Spleen (tissue), 11 donors: ENCODE measurements at regions not wholly inside any gene's neighbourhood (a gene's known extent, or its start where the extent isn't known, plus 50 kb on each side); places are given as distances from the start of the nearest gene placed in this dataset.

ENCODE experiments used
- DNase-seq: peaks from one replicate; pipeline ENCODE4 v3.0.0-alpha.2; 2020
- H3K27ac ChIP-seq, 8 donors: fragments of 200-600 bp; sonication (generic) in 7 of 8; 1 replicate in 4 of 8; 2 replicates in 4 of 8; pipeline versions ENCODE4 v1.5.0 to v1.8.0; 2016 to 2021; ENCODE audit warnings: inconsistent platforms in 4 of 8, mild to moderate bottlenecking in 4 of 8, moderate library complexity in 1 of 8
- H3K27me3 ChIP-seq, 7 donors: fragments of 200-600 bp; sonication (generic) in 6 of 7; replicated peaks in 1 of 7; 1 replicate in 4 of 7; 2 replicates in 3 of 7; pipeline versions ENCODE4 v1.5.0 to v1.8.0; 2016 to 2021; ENCODE audit warnings: inconsistent platforms in 3 of 7, mild to moderate bottlenecking in 1 of 7
- H3K36me3 ChIP-seq, 6 donors: fragments of 200-600 bp; sonication (generic) in 5 of 6; 1 replicate in 4 of 6; 2 replicates in 2 of 6; pipeline versions ENCODE4 v1.5.0 to v1.8.0; 2016 to 2021; ENCODE audit warnings: inconsistent platforms in 2 of 6
- H3K4me1 ChIP-seq, 6 donors: fragments of 200-600 bp; sonication (generic) in 5 of 6; 1 replicate in 3 of 6; 2 replicates in 3 of 6; pipeline versions ENCODE4 v1.5.0 to v1.8.0; 2016 to 2021; ENCODE audit warnings: inconsistent platforms in 3 of 6
- H3K4me3 ChIP-seq, 8 donors: fragments of 200-600 bp; sonication (generic) in 7 of 8; 1 replicate in 4 of 8; 2 replicates in 4 of 8; pipeline versions ENCODE4 v1.5.0 to v1.8.0; 2016 to 2021; ENCODE audit warnings: inconsistent platforms in 4 of 8, mild to moderate bottlenecking in 4 of 8, moderate library complexity in 2 of 8
- H3K9me3 ChIP-seq, 8 donors: fragments of 200-600 bp; sonication (generic) in 7 of 8; 1 replicate in 4 of 8; 2 replicates in 4 of 8; pipeline versions ENCODE4 v1.5.0 to v1.8.0; 2016 to 2021; ENCODE audit warnings: inconsistent platforms in 4 of 8
- POLR2A ChIP-seq, 3 donors: fragments of 450-650 bp; IDR thresholded peaks; one replicate each; pipeline ENCODE4 v1.5.1; 2017; ENCODE audit warnings: antibody characterized with exemption in 3 of 3, mild to moderate bottlenecking in 1 of 3
- POLR2AphosphoS5 ChIP-seq, 3 donors: sonication (generic); formaldehyde crosslinking; IDR thresholded peaks; one replicate each; pipeline ENCODE4 v1.5.1; 2017; ENCODE audit warnings: antibody characterized with exemption in 3 of 3
- WGBS, 5 donors: extraction: QIAGEN DNeasy Blood & Tissue Kit in 3 of 5; methylation state at CpG; one replicate each; pipeline versions ENCODE4 v1.1.5 to v1.1.7; 2013 to 2018; 5-methylcytosine and 5-hydroxymethylcytosine counted together
- intact Hi-C: fragments of 100-400 bp; cut with DNase I; formaldehyde crosslinking; loops from one replicate; pipeline ENCODE4 v1.15.0; 2023; ENCODE audit warnings: low total_unique reads
- TF ChIP-seq, protein P1 (sequence below), 11 experiments: fragments of 200-600 bp in 7 of 11; fragments of 450-650 bp in 4 of 11; sonication (generic) in 4 of 11; IDR thresholded peaks in 8 of 11; conservative IDR thresholded peaks in 3 of 11; 1 replicate in 7 of 11; 2 replicates in 4 of 11; pipeline versions ENCODE4 v1.4.0 to v1.8.0; 2016 to 2021; ENCODE audit warnings: antibody characterized with exemption in 11 of 11, inconsistent platforms in 4 of 11, mild to moderate bottlenecking in 1 of 11
- donor health status: healthy with polysubstance abuse.
- donor health status: DM: no; HTN: no; CAD: no; lungs with moderate emphysema.
- donor health status: DM: no; HTN: no; CAD: no.
- donor health status: Bipolar disorder and iron deficiency.
- donor health status: healthy.
- donor health status: DM: no; HTN: no; CAD: no.
- donor health status: DM: yes; HTN: yes; CAD: no.

DNA sequence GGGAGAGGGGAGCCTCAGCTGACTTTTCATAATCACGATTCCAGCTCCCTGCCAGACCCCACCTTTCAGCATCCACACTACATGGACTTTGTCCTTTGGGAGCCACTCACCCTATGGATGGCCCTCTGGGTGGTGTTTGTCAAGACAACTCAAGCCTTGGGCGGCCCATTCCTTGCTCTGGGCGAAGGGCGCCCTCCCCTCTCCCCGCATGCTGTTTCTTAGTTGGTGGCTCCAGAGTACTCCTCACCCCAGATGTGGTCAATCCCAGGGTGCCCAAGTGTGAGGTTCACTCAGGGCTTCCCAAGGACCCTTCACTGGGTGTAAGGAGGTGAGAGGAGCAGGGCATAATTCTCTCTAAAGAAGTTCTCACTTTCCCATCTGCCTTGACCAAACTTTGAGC lies 710.0 kb downstream of the QKI start:
- Histone ChIP-seq H3K27ac (no peak overlapping the region), H3K4me3 (no peak overlapping the region), H3K36me3 (no peaks in the 10 kb centered on the region), H3K27me3 (no peaks in the 10 kb centered on the region), H3K9me3 (no peaks in the 10 kb centered on the region), H3K4me1 (no peaks in the 10 kb centered on the region)
- 90 to 99% (median 93%) methylated on average over 5 of the region's 5 CpGs for WGBS, 5 donors
- intact Hi-C loops = no loop called here
- peak; percentile 49 for DNase-seq
- TF ChIP-seq, protein P1, sequence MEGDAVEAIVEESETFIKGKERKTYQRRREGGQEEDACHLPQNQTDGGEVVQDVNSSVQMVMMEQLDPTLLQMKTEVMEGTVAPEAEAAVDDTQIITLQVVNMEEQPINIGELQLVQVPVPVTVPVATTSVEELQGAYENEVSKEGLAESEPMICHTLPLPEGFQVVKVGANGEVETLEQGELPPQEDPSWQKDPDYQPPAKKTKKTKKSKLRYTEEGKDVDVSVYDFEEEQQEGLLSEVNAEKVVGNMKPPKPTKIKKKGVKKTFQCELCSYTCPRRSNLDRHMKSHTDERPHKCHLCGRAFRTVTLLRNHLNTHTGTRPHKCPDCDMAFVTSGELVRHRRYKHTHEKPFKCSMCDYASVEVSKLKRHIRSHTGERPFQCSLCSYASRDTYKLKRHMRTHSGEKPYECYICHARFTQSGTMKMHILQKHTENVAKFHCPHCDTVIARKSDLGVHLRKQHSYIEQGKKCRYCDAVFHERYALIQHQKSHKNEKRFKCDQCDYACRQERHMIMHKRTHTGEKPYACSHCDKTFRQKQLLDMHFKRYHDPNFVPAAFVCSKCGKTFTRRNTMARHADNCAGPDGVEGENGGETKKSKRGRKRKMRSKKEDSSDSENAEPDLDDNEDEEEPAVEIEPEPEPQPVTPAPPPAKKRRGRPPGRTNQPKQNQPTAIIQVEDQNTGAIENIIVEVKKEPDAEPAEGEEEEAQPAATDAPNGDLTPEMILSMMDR (IDR thresholded peaks at IDR 0.05 in 8 of 11, conservative IDR thresholded peaks at IDR 0.05 in 3 of 11) = no peak
- TF ChIP-seq POLR2A (IDR thresholded peaks at IDR 0.05) = no peak
- no peak for TF ChIP-seq POLR2AphosphoS5 (IDR thresholded peaks at IDR 0.05)

DNA sequence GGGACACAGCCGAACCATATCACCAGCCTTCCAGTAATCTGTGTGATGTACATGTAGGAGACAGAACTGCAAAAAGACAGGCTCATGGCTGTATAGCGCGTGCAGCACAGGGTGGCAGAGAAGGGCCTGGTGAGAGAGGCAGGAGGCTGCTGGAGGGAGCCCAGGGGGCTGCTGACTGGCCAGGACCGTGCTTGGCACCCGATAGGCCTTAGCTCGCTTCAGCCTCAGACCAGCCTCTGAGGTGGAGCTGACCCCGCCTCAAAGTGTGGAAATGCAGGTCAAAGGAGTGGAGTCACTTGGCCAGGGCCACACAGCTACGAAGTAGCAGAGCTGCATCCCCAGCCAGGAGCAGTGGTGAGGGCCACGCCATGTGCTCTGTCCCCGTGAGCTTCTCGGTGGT lies 707.6 kb downstream of the QKI start:
- peak; percentile 44 for DNase-seq
- no peaks in the 10 kb centered on the region for H3K36me3 ChIP-seq
- TF ChIP-seq, protein P1 (IDR thresholded peaks at IDR 0.05 in 8 of 11, conservative IDR thresholded peaks at IDR 0.05 in 3 of 11) = no peak
- no peak for TF ChIP-seq POLR2A (IDR thresholded peaks at IDR 0.05)
- WGBS, 5 donors = 84 to 90% (median 90%) methylated on average over 10 to 11 of the region's 11 CpGs
- no peaks in the 10 kb centered on the region for H3K9me3 ChIP-seq
- H3K27me3 ChIP-seq = no peaks in the 10 kb centered on the region
- no peak overlapping the region for H3K4me3 ChIP-seq
- intact Hi-C loops = no loop called here
- no peaks in the 10 kb centered on the region for H3K4me1 ChIP-seq
- H3K27ac ChIP-seq = no peak overlapping the region

DNA sequence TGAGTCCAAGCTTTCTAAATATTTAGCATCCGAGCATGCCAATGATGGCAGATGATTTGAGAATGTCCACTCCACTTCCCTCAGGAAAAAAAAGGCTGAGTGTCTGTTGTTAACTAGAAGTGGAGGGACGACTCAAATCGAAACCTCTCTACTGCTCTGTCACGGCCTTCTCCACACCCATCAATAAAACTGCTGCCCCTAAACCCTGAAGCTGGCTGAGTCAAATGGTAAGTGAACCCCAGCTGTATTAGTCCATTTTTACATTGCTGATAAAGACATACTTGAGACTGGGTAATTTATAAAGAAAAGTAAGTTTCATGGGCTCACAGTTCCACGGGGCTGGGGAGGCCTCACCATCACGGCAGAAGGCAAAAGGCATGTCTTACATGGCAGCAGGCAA lies 707.0 kb downstream of the QKI start:
- intact Hi-C loops = no loop called here
- Histone ChIP-seq H3K4me1 (no peaks in the 10 kb centered on the region), H3K27me3 (no peaks in the 10 kb centered on the region), H3K27ac (no peak overlapping the region), H3K9me3 (no peaks in the 10 kb centered on the region), H3K36me3 (no peaks in the 10 kb centered on the region), H3K4me3 (no peak overlapping the region)
- 80 to 88% (median 82%) methylated on average over 6 of the region's 6 CpGs for WGBS, 5 donors
- TF ChIP-seq POLR2AphosphoS5 (IDR thresholded peaks at IDR 0.05) = no peak
- TF ChIP-seq, protein P1 (IDR thresholded peaks at IDR 0.05 in 8 of 11, conservative IDR thresholded peaks at IDR 0.05 in 3 of 11) = no peak
- TF ChIP-seq POLR2A (IDR thresholded peaks at IDR 0.05) = no peak
- no peak for DNase-seq

DNA sequence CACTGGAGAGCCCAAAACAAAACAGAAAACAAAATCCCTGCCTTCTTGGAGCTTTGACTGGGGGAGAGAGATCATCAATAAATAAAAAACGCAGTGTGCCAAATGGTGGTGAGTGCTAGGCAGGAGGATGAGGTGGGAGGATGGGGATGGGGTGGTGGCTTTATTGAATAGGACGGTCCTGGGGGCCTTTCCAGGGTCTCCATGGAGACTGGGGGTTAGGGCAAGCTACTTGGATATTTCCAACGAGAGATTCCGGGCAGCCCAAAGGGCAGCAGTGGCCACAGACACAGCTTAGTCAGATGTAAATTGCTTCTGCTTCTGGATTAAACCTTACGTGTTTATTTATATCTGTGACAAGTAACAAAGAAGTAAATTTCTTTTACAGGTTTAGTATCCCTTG lies 700.1 kb downstream of the QKI start:
- no peaks in the 10 kb centered on the region for H3K9me3 ChIP-seq
- H3K27me3 ChIP-seq = peaks cover 0 to 16% (median 0%) of the 10 kb centered on the region in 7 donors
- H3K36me3 ChIP-seq = no peaks in the 10 kb centered on the region
- no peak overlapping the region for H3K4me3 ChIP-seq
- no peak overlapping the region for H3K27ac ChIP-seq
- TF ChIP-seq POLR2AphosphoS5 (IDR thresholded peaks at IDR 0.05) = no peak
- no peak for TF ChIP-seq POLR2A (IDR thresholded peaks at IDR 0.05)
- TF ChIP-seq, protein P1 (IDR thresholded peaks at IDR 0.05 in 8 of 11, conservative IDR thresholded peaks at IDR 0.05 in 3 of 11) = no peak
- no peak for DNase-seq
- H3K4me1 ChIP-seq = peaks cover 0 to 6% (median 3%) of the 10 kb centered on the region in 6 donors
- WGBS, 5 donors = 76 to 93% (median 87%) methylated on average over 5 of the region's 5 CpGs
- intact Hi-C loops = no loop called here
